HG02981 (cell line): ENCODE measurements at regions not wholly inside any gene's neighbourhood (a gene's known extent, or its start where the extent isn't known, plus 50 kb on each side); places are given as distances from the start of the nearest gene placed in this dataset.
"Not testable (repeated sequence)": the region's sequence is repeated elsewhere in the genome, so short reads cannot be mapped to it uniquely, and the experiment has no call there.

Experiments
- ATAC-seq: cut with Tn5 transposase; IDR thresholded peaks from one replicate; pipeline ENCODE4 v1.9.1; 2021; ENCODE audit warnings: mild to moderate bottlenecking, moderate library complexity; ENCODE audit not compliant: unreplicated experiment

DNA sequence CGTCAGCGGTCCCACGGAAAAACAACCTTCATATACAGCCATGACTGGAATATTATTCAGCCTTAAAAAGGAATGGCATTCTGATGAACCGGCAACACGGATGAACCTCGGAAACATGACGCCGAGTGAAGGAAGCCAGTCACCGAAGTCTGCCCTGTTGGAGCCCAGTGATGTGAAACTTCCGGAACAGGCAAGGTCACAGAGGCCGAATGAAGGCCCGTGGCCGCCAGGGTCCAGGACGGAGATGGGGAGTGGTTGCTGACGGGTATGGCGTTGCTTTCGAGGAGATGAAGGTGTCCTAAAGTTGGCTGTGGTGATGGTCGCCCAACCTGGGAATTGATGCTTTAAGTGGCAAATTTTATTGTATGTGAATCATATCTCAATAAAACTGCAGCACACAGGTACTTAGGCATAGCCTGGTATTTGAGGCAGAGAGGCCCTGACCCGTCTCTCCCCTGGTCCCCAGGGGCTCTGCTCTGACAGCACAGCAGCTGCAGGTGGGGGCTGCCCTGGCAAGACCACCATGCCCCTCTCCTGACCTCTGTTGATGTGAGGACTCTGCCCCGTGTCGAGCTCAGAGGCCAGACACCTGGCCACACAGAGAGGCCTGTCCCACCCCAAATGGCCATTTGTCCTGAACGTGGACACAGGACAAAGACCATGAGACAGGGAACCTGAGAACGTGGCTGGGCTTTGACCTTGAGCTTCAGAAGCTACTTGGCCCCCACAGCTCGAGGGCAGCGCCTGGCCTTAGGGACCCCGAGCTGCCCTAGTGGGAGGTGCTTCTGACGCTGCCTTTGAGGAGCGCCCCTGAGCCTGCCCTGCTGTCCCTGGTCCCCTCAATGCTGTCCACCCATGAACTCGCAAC, 1090.8 kb downstream of the BRD1 start:
- no peak for ATAC-seq

DNA sequence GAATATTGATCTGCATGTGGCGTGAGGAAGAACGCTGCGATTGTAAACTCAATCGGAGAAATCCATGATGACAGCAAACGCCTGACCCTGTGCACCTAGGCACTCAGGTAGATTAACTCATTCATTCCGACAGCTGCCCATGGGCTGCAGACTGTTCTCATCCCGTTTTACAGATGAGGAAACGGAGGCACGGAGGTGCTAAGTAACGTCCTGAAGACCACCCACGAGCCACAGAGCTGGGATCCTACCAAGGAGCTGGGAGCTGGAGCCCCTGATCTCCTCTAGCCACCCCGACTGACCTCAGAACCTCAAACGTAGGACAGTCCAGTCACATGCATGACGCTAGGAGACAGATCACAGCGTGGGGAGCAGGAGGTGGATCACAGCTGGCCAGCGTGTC, 1092.7 kb downstream of the BRD1 start:
- no peak for ATAC-seq

- no peak for ATAC-seq
These were observed 1093.3 kb downstream of the BRD1 start for GRCh38 chr22:48734359-48734758.

DNA sequence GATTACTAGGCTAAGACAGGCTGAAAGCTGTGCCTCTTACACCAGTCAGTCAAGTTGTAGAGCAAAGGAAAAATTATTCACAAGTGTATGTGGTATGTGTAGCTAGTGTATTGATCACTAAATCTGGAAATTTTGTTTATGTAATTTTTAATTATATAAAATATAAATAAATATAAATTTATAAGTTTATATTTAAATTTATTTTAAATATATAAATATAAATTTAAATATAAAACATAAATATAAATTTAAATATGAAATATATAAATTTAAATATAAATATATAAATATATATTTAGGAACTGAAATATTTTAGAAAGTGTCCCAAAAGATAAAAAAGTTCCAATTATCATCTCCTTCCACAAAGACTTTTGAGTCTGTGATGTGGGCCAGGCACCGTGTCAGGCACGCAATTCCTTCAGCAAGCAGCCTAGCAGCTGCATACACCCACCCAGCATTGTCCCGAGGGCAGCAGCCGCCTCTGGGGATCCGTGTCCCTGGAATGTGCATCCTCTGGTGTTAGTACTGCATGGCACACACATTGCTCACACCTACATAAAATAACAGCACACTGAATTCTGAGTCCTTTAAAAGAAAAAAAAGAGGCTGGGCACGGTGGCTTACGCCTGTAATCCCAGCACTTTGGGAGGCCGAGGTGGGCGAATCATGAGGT, 1098.0 kb downstream of the BRD1 start:
- ATAC-seq, result no peak

- no peak for ATAC-seq
These were observed 1100.1 kb downstream of the BRD1 start for GRCh38 chr22:48727454-48728058.

- ATAC-seq, result no peak
These were observed 1102.8 kb downstream of the BRD1 start for GRCh38 chr22:48724899-48725298.

DNA sequence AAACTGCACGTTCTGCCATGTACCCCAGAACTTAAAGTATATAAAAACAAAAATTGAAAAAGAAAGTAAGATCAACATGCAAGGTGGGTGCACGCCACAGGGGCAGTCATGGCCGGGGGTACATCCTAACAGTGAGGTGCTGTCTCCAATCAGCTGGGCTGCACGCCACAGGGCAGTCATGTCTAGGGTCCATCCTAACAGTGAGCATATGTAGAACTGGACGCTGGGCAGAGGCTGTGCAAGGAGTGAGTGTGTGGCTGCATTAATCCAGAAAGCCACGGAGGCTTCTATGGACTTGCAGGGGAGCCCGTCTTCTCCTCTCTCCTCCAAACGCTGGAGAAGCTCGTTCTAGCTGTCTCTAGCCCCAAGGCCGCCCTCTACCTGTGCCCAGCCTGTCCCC, 1105.0 kb downstream of the BRD1 start:
- no peak for ATAC-seq

GRCh38 chr22:48721395-48721669, 1106.3 kb downstream of the BRD1 start:
- ATAC-seq, result no peak

GRCh38 chr22:48720662-48721394, 1106.8 kb downstream of the BRD1 start:
- ATAC-seq, result no peak

GRCh38 chr22:48719978-48720661, 1107.6 kb downstream of the BRD1 start:
- ATAC-seq, result no peak

GRCh38 chr22:48718818-48719500, 1108.7 kb downstream of the BRD1 start:
- ATAC-seq, result no peak

- ATAC-seq, result no peak
These were observed 1109.5 kb downstream of the BRD1 start for GRCh38 chr22:48717883-48718817.

GRCh38 chr22:48717076-48717810, 1110.4 kb downstream of the BRD1 start:
- ATAC-seq, result no peak

GRCh38 chr22:48716154-48716553, 1111.5 kb downstream of the BRD1 start:
- ATAC-seq, result not testable (repeated sequence)

DNA sequence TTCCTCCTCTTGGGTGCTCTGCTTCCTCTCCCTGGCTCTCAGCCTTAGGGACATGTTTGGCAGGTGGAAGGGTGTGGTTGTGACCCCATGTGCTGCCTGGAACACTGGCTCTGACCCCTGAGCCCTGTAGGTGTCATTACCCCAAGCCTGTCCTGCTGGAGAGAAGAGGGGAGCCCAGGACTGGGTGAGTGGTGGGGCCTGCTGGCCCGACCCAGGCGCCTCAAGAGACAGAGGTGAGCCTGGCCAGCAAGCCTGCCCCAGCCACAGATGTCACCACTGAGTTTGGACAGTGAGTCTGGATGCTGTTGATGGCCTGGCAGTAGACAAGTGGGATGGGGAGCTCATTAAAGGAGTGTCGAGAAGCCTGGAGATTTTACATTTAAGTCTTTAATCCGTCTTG, 1112.2 kb downstream of the BRD1 start:
- no peak for ATAC-seq

- no peak for ATAC-seq
These were observed 1113.4 kb downstream of the BRD1 start for GRCh38 chr22:48714231-48714630.

DNA sequence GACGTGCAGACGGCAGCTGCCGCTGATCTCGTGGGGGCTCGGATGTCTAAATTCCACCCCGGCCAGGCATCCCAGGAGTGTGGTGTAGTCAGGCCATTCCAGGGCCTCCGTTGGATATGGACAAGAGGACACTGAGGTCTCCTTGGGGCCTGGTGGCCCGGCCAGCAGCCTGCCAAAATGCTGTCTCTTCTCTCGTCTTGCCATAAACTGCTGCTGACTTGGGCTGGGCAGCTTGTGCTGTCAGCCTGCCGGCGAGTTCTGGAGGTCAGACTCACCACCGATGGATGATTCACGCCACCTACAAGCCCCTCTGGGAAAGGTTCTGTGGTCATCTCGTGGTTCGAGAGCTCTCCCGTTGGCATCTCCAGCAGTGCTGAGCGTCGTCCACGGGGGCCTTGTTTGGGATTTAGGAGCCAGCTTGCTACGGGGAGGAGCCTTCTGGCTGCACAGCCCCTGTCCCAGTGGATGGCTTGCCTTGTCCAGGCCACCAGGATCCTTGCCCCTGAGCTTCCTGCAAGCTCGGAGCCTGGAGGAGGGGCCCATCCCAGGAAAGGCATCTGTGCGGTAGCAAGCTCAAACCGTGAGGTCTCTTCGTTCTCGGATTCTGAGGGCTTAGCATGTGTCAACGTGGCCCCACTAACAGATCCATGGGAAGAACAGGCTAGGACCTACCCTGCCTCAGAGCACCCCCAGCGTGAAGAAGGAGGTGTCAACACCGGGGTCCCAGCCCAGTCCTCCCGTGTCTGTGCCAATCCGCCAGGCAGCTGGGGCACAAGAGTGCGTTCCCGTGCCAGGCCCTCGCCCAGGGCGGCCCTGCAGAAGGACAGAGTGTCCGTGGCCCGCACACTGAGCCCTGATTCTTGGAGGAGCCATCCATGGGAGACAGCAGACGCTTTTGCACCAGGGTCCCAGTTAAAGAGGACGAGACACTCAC, 1114.1 kb downstream of the BRD1 start:
- ATAC-seq, result no peak
